ENCODE measurements at regions not wholly inside any gene's neighbourhood (a gene's known extent, or its start where the extent isn't known, plus 50 kb on each side); places are given as distances from the start of the nearest gene placed in this dataset.

- no peak for DNase-seq (ENCODE audit: low read depth)
- no peak overlapping the region for H3K4me3 ChIP-seq (ENCODE audit: low read length)
- TF ChIP-seq CTCF (IDR thresholded peaks at IDR 0.05; ENCODE audit: insufficient read depth, low read depth, low read length, missing control alignments) = no peak
Measured at GRCh38 chr6:156282087-156282486, 495.1 kb upstream of the ARID1B start.

- no peak for DNase-seq (ENCODE audit: low read depth)
- no peak overlapping the region for H3K4me3 ChIP-seq (ENCODE audit: low read length)
- TF ChIP-seq CTCF (IDR thresholded peaks at IDR 0.05; ENCODE audit: insufficient read depth, low read depth, low read length, missing control alignments) = no peak
Measured at GRCh38 chr6:156281266-156281665, 495.9 kb upstream of the ARID1B start.

GRCh38 chr6:156280065-156280464 lies 497.1 kb upstream of the ARID1B start:
- no peak overlapping the region for H3K4me3 ChIP-seq (ENCODE audit: low read length)
- DNase-seq (ENCODE audit: low read depth) = no peak
- TF ChIP-seq CTCF (IDR thresholded peaks at IDR 0.05; ENCODE audit: insufficient read depth, low read depth, low read length, missing control alignments) = no peak

GRCh38 chr6:156279261-156279969 lies 497.8 kb upstream of the ARID1B start:
- DNase-seq (ENCODE audit: low read depth) = no peak
- H3K4me3 ChIP-seq (ENCODE audit: low read length) = no peak overlapping the region
- no peak for TF ChIP-seq CTCF (IDR thresholded peaks at IDR 0.05; ENCODE audit: insufficient read depth, low read depth, low read length, missing control alignments)

GRCh38 chr6:156273065-156273711 lies 504.0 kb upstream of the ARID1B start:
- no peak for DNase-seq (ENCODE audit: low read depth)
- no peak for TF ChIP-seq CTCF (IDR thresholded peaks at IDR 0.05; ENCODE audit: insufficient read depth, low read depth, low read length, missing control alignments)
- H3K4me3 ChIP-seq (ENCODE audit: low read length) = no peak overlapping the region

GRCh38 chr6:156269751-156270369 lies 507.3 kb upstream of the ARID1B start:
- H3K4me3 ChIP-seq (ENCODE audit: low read length) = no peak overlapping the region
- DNase-seq (ENCODE audit: low read depth) = no peak
- no peak for TF ChIP-seq CTCF (IDR thresholded peaks at IDR 0.05; ENCODE audit: insufficient read depth, low read depth, low read length, missing control alignments)
